HepG2 (cell line): ENCODE measurements at regions not wholly inside any gene's neighbourhood (a gene's known extent, or its start where the extent isn't known, plus 50 kb on each side); places are given as distances from the start of the nearest gene placed in this dataset.

Experiments
- ATAC-seq: fragments of 200-7000 bp; cut with Tn5 transposase; 3 replicates; pipeline ENCODE4 v1.9.1; 2020; ENCODE audit warnings: mild to moderate bottlenecking, moderate library complexity
- BruUV-seq: library from RNA; stranded (reverse); fragments of 400-500 nt; replicated peaks from 2 replicates; lab custom pipeline; 2021; lab: Mats Ljungman, UMichigan
- CTCF ChIA-PET: fragments of 300-600 bp; formaldehyde crosslinking; extraction: SDS; loops from one replicate; lab custom pipeline; 2021; ENCODE audit warnings: low total read pairs, inconsistent platforms, low intra/inter-chr PET ratio; lab: Yijun Ruan, JAX
- POLR2A ChIA-PET: fragments of 350-600 bp; sonication (Branson Sonifier 250); formaldehyde crosslinking; loops from one replicate; lab custom pipeline; 2020; ENCODE audit warnings: antibody characterized with exemption, inconsistent platforms; lab: Yijun Ruan, JAX
- DNase-seq: peaks from one replicate; pipeline ENCODE4 v3.0.0-alpha.2; 2015; ENCODE audit warnings: low spot score
- FAIRE-seq: peaks from 3 replicates; lab custom pipeline; 2011; peaks lifted over from hg19 to GRCh38; lab: Jason Lieb, UNC
- H2AFZ ChIP-seq: one replicate; pipeline ENCODE4 v1.6.1; 2011; ENCODE audit warnings: low read length, inconsistent platforms
- H3K27ac ChIP-seq: fragments of 300-600 bp; 3 replicates; pipeline ENCODE4 v1.8.0; 2011; ENCODE audit warnings: mixed run types, mild to moderate bottlenecking, mixed read lengths, low read length, inconsistent platforms; ENCODE audit not compliant: insufficient read depth; ENCODE audit errors: extremely low read length
- H3K27me3 ChIP-seq, 2 experiments: fragments of 200-600 bp in 1 of 2; 2 replicates in 1 of 2; 3 replicates in 1 of 2; pipeline versions ENCODE4 v1.6.0 to v1.8.0; 2011; ENCODE audit warnings: low read length in 2 of 2, mild to moderate bottlenecking in 2 of 2, moderate library complexity in 2 of 2, inconsistent platforms in 1 of 2; ENCODE audit not compliant: insufficient read depth in 2 of 2, control insufficient read depth in 1 of 2
- H3K36me3 ChIP-seq, 2 experiments: fragments of 200-600 bp in 1 of 2; replicated peaks in 1 of 2; 2 replicates in 1 of 2; 3 replicates in 1 of 2; pipeline versions ENCODE4 v1.5.1 to v1.8.0; 2011; ENCODE audit warnings: low read length in 2 of 2, inconsistent platforms in 1 of 2; ENCODE audit not compliant: insufficient read depth in 2 of 2, control insufficient read depth in 1 of 2
- H3K4me1 ChIP-seq: 2 replicates; pipeline ENCODE4 v1.5.1; 2012; ENCODE audit warnings: low read length, inconsistent platforms; ENCODE audit not compliant: insufficient read depth
- H3K4me2 ChIP-seq: 2 replicates; pipeline ENCODE4 v1.6.0; 2011; ENCODE audit warnings: low read depth, low read length, inconsistent platforms
- H3K4me3 ChIP-seq, 3 experiments: fragments of 200-600 bp in 1 of 3; sonication (generic), shearing (Covaris generic) in 1 of 3; replicated peaks in 1 of 3; 2 replicates each; pipeline ENCODE4 v1.5.1; 2011 to 2016; ENCODE audit warnings: low read length in 3 of 3, inconsistent platforms in 2 of 3, low read depth in 2 of 3, mild to moderate bottlenecking in 2 of 3, control low read depth in 1 of 3, mixed read lengths in 1 of 3; ENCODE audit not compliant: insufficient read depth in 1 of 3
- H3K79me2 ChIP-seq: one replicate; pipeline ENCODE4 v1.6.1; 2011; ENCODE audit warnings: low read length, inconsistent platforms; ENCODE audit not compliant: insufficient read depth
- H3K9ac ChIP-seq: 2 replicates; pipeline ENCODE4 v1.6.0; 2011; ENCODE audit warnings: mild to moderate bottlenecking, low read depth, low read length, inconsistent platforms; ENCODE audit not compliant: insufficient read depth
- H3K9me3 ChIP-seq: 2 replicates; pipeline ENCODE4 v1.5.1; 2012; ENCODE audit warnings: mild to moderate bottlenecking, low read length
- H4K20me1 ChIP-seq: 2 replicates; pipeline ENCODE4 v1.6.0; 2011; ENCODE audit warnings: inconsistent platforms, mild to moderate bottlenecking, low read length, moderate library complexity; ENCODE audit not compliant: insufficient read depth
- CEBPG ChIP-seq: IDR thresholded peaks from 2 replicates; pipeline ENCODE4 v1.6.1; 2016
- EP300 ChIP-seq, 3 experiments: sonication (generic) in 1 of 3; formaldehyde crosslinking in 1 of 3; IDR thresholded peaks; 2 replicates each; pipeline versions ENCODE4 v1.5.1 to v1.6.1; 2011 to 2020; ENCODE audit warnings: low read depth in 2 of 3, low read length in 2 of 3, borderline replicate concordance in 1 of 3, improper control_type of control experiment in 1 of 3, mild to moderate bottlenecking in 1 of 3, missing genetic modification reagents in 1 of 3, moderate library complexity in 1 of 3
- HOXA3 ChIP-seq: sonication (generic); formaldehyde crosslinking; IDR thresholded peaks from 2 replicates; pipeline ENCODE4 v1.5.0; 2020; ENCODE audit warnings: missing genetic modification reagents
- MAF1 ChIP-seq: sonication (generic); formaldehyde crosslinking; IDR thresholded peaks from 2 replicates; pipeline ENCODE4 v1.5.0; 2020; ENCODE audit warnings: missing genetic modification reagents, borderline replicate concordance
- RBM39 ChIP-seq: fragments of 200-400 bp; formaldehyde crosslinking; IDR thresholded peaks from one replicate; pipeline ENCODE4 v1.6.1; 2018; ENCODE audit warnings: antibody characterized with exemption, mild to moderate bottlenecking, low read depth, low read length; ENCODE audit not compliant: poor library complexity, severe bottlenecking
- SATB2 ChIP-seq: sonication (generic); formaldehyde crosslinking; IDR thresholded peaks from 2 replicates; pipeline ENCODE4 v1.5.0; 2020; ENCODE audit warnings: missing genetic modification reagents
- TCF12 ChIP-seq, 2 experiments: fragments of 450-650 bp in 1 of 2; sonication (generic) in 1 of 2; formaldehyde crosslinking in 1 of 2; IDR thresholded peaks; 2 replicates each; pipeline versions ENCODE4 v1.6.1 to v1.8.0; 2017 to 2022; ENCODE audit warnings: antibody characterized with exemption in 1 of 2, mild to moderate bottlenecking in 1 of 2, missing genetic modification reagents in 1 of 2, moderate library complexity in 1 of 2
- ZFAT ChIP-seq: sonication (generic); formaldehyde crosslinking; conservative IDR thresholded peaks from 2 replicates; pipeline ENCODE4 v1.8.1; 2023; ENCODE audit warnings: missing genetic modification reagents, inconsistent platforms
- ZFX ChIP-seq: sonication (generic); formaldehyde crosslinking; IDR thresholded peaks from 2 replicates; pipeline ENCODE4 v1.4.0; 2020; ENCODE audit warnings: mild to moderate bottlenecking, low read depth, missing genetic modification reagents, moderate library complexity
- ZNF260 ChIP-seq: sonication (generic); formaldehyde crosslinking; IDR thresholded peaks from 2 replicates; pipeline ENCODE4 v1.4.0; 2020; ENCODE audit warnings: missing genetic modification reagents, low read depth, mild to moderate bottlenecking, borderline replicate concordance
- WGBS: methylation state at CpG from one replicate; pipeline ENCODE4 v1.1.6; 2017; ENCODE audit warnings: low lambda C conversion rate; 5-methylcytosine and 5-hydroxymethylcytosine counted together
- in situ Hi-C: cut with HindIII; loops from 2 replicates; pipeline ENCODE4 v1.10.0; 2017; ENCODE audit warnings: low pct_unique_long_range_greater_than_20kb; ENCODE audit not compliant: extremely low pct_ligation_motif_present
- intact Hi-C: fragments of 100-400 bp; cut with micrococcal nuclease; formaldehyde crosslinking; loops from one replicate; pipeline ENCODE4 v1.10.0; 2022; ENCODE audit not compliant: unreplicated experiment
- TF ChIP-seq, protein P1 (sequence below): sonication (generic); formaldehyde crosslinking; IDR thresholded peaks from 2 replicates; pipeline ENCODE4 v1.8.1; 2023; ENCODE audit warnings: mild to moderate bottlenecking, inconsistent platforms, moderate library complexity, missing genetic modification reagents, borderline replicate concordance
- TF ChIP-seq, protein P2 (sequence below): sonication (generic); formaldehyde crosslinking; IDR thresholded peaks from 2 replicates; pipeline ENCODE4 v1.4.0; 2020; ENCODE audit warnings: mild to moderate bottlenecking, missing genetic modification reagents

DNA sequence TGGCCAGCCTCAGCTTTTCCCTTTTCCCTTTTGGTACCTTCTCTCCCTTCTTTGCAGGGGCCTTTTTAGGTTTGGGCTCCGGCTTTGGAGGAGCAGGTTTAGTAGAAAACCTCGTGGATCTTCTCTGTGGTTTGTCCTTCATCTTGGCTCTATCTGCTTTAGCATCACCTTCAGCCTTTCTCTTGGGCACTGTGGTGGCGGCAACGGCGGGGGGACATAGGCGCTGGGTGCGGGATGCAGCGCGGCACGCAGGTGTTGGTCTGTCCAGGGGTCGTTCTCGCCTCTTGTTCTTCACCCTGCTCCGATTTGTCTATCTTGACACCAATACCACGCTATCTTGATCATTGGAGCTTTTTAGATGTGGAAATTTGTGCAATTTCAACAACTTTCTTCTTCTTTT, 64.5 kb upstream of the SMAD3 start:
- H3K36me3 ChIP-seq, result no peaks in the 10 kb centered on the region
- in situ Hi-C loops, result no loop called here
- H3K4me3 ChIP-seq, result no peak overlapping the region
- POLR2A ChIA-PET, result no interaction called here
- WGBS, result 93% methylated on average over 14 of the region's 14 CpGs
- H3K9ac ChIP-seq, result no peak overlapping the region
- TF ChIP-seq CEBPG (CRISPR knock-in tag) (no peak), ZFAT (CRISPR knock-in tag) (no peak), ZNF260 (CRISPR knock-in tag) (no peak), SATB2 (CRISPR knock-in tag) (no peak), EP300 (IDR thresholded peaks at IDR 0.05; ENCODE audit: low read depth in 2 of 2, low read length in 2 of 2) (no peak), EP300 (CRISPR knock-in tag; IDR thresholded peaks at IDR 0.05; ENCODE audit: borderline replicate concordance) (no peak), RBM39 (no peak), HOXA3 (CRISPR knock-in tag) (no peak), MAF1 (CRISPR knock-in tag) (no peak), TCF12 (IDR thresholded peaks at IDR 0.05) (no peak), TCF12 (CRISPR knock-in tag; IDR thresholded peaks at IDR 0.05) (no peak), ZFX (no peak)
- TF ChIP-seq, protein P1, sequence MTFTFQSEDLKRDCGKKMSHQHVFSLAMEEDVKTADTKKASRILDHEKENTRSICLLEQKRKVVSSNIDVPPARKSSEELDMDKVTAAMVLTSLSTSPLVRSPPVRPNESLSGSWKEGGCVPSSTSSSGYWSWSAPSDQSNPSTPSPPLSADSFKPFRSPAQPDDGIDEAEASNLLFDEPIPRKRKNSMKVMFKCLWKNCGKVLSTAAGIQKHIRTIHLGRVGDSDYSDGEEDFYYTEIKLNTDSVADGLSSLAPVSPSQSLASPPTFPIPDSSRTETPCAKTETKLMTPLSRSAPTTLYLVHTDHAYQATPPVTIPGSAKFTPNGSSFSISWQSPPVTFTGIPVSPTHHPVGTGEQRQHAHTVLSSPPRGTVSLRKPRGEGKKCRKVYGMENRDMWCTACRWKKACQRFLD (CRISPR knock-in tag), result no peak
- TF ChIP-seq, protein P2, sequence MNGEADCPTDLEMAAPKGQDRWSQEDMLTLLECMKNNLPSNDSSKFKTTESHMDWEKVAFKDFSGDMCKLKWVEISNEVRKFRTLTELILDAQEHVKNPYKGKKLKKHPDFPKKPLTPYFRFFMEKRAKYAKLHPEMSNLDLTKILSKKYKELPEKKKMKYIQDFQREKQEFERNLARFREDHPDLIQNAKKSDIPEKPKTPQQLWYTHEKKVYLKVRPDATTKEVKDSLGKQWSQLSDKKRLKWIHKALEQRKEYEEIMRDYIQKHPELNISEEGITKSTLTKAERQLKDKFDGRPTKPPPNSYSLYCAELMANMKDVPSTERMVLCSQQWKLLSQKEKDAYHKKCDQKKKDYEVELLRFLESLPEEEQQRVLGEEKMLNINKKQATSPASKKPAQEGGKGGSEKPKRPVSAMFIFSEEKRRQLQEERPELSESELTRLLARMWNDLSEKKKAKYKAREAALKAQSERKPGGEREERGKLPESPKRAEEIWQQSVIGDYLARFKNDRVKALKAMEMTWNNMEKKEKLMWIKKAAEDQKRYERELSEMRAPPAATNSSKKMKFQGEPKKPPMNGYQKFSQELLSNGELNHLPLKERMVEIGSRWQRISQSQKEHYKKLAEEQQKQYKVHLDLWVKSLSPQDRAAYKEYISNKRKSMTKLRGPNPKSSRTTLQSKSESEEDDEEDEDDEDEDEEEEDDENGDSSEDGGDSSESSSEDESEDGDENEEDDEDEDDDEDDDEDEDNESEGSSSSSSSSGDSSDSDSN (CRISPR knock-in tag), result no peak
- CTCF ChIA-PET, result no interaction called here
- intact Hi-C loops, result no loop called here
- H3K27me3 ChIP-seq, result no peaks in the 10 kb centered on the region
- H2AFZ ChIP-seq, result no peak overlapping the region
- H3K79me2 ChIP-seq, result no peaks in the 10 kb centered on the region
- H3K9me3 ChIP-seq, result no peaks in the 10 kb centered on the region
- H3K4me1 ChIP-seq, result peaks cover 5% of the 10 kb centered on the region; the same call in 1 of the 2 replicates
- TSS peak; percentile 20 for BruUV-seq
- no peak for DNase-seq
- no peak overlapping the region for H3K4me2 ChIP-seq
- ATAC-seq, result no peak
- FAIRE-seq, result no peak
- H3K27ac ChIP-seq, result no peak overlapping the region
- no peaks in the 10 kb centered on the region for H4K20me1 ChIP-seq
